Uterus (tissue), 2 donors: ENCODE measurements at regions not wholly inside any gene's neighbourhood (a gene's known extent, or its start where the extent isn't known, plus 50 kb on each side); places are given as distances from the start of the nearest gene placed in this dataset.

ENCODE experiments used
- POLR2A ChIP-seq, 2 donors: fragments of 450-650 bp; IDR thresholded peaks; one replicate each; pipeline ENCODE4 v1.6.1; 2016; ENCODE audit warnings: antibody characterized with exemption in 2 of 2, mild to moderate bottlenecking in 1 of 2, moderate library complexity in 1 of 2
- TF ChIP-seq, protein P1 (sequence below), 4 experiments: fragments of 200-600 bp in 2 of 4; fragments of 450-650 bp in 2 of 4; sonication (generic) in 2 of 4; IDR thresholded peaks; one replicate each; pipeline ENCODE4 v1.5.1; 2016 to 2019; ENCODE audit warnings: antibody characterized with exemption in 4 of 4, mild to moderate bottlenecking in 2 of 4, moderate library complexity in 1 of 4

- TF ChIP-seq, protein P1, sequence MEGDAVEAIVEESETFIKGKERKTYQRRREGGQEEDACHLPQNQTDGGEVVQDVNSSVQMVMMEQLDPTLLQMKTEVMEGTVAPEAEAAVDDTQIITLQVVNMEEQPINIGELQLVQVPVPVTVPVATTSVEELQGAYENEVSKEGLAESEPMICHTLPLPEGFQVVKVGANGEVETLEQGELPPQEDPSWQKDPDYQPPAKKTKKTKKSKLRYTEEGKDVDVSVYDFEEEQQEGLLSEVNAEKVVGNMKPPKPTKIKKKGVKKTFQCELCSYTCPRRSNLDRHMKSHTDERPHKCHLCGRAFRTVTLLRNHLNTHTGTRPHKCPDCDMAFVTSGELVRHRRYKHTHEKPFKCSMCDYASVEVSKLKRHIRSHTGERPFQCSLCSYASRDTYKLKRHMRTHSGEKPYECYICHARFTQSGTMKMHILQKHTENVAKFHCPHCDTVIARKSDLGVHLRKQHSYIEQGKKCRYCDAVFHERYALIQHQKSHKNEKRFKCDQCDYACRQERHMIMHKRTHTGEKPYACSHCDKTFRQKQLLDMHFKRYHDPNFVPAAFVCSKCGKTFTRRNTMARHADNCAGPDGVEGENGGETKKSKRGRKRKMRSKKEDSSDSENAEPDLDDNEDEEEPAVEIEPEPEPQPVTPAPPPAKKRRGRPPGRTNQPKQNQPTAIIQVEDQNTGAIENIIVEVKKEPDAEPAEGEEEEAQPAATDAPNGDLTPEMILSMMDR (IDR thresholded peaks at IDR 0.05), result no peak
- TF ChIP-seq POLR2A (IDR thresholded peaks at IDR 0.05), result no peak
These were observed 482.2 kb upstream of the NBEA start for GRCh38 chr13:34459856-34460255.
